ENCODE measurements at regions not wholly inside any gene's neighbourhood (a gene's known extent, or its start where the extent isn't known, plus 50 kb on each side); places are given as distances from the start of the nearest gene placed in this dataset.

DNA sequence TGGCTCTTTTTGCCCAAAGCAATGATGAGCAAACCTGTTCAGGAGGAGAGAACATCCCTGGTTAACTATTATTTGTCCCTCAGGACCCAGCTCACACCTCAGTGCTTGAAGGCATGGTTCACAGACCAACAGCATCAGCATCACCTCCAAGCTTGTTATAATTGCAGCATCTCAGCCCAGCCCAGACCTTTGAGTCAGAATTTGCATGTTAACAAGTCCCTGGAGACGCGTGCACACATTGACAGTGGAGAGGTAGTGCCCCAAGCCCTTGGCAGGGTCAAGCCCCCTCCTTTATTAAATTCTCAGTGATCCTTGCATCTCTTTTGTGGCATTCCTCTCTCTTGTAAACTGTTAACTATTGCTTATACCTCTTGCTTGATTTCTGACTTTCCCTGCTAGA is 488.6 kb downstream of the HAPSTR1 start:
- no peaks in the 10 kb centered on the region for H3K36me3 Mint-ChIP-seq (ENCODE audit: low read depth)
- H3K4me1 Mint-ChIP-seq: no peaks in the 10 kb centered on the region
- H3K27ac Mint-ChIP-seq: no peak overlapping the region
- H3K9me3 Mint-ChIP-seq: peaks cover 3% of the 10 kb centered on the region
- peaks cover 16% of the 10 kb centered on the region for H3K27me3 Mint-ChIP-seq (ENCODE audit: low read depth)
- TF ChIP-seq CTCF (IDR thresholded peaks at IDR 0.05; ENCODE audit: unreplicated experiment in 3 of 3): no peak
- no peak overlapping the region for H3K4me3 Mint-ChIP-seq

- Mint-ChIP-seq H3K4me1 (peaks cover 4% of the 10 kb centered on the region), H3K36me3 (ENCODE audit: low read depth) (no peaks in the 10 kb centered on the region), H3K27ac (no peak overlapping the region), H3K27me3 (ENCODE audit: low read depth) (no peaks in the 10 kb centered on the region), H3K4me3 (no peak overlapping the region), H3K9me3 (peaks cover 5% of the 10 kb centered on the region)
- TF ChIP-seq CTCF (IDR thresholded peaks at IDR 0.05; ENCODE audit: unreplicated experiment in 3 of 3): no peak
Measured at GRCh38 chr16:9593440-9593839, 502.0 kb downstream of the HAPSTR1 start.

DNA sequence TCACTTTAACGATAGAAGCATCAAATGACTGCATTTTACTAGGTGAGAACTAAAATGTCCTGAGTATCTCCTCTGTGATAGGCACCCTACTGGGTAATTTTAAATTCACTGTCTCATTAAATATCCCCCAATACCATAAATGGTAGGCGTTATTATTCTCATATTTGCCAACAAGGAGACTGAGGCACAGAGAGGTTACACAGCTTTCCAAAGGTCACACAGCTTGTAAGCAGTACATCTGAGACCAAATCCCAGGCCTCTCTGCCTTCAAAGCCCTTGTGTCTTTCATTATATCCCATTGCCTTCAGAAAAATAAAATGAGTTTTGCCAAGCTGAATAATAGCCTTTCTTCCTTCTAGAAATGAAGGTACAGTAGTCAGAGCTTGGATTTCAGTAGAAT is 502.6 kb downstream of the HAPSTR1 start:
- Mint-ChIP-seq H3K27me3 (ENCODE audit: low read depth) (no peaks in the 10 kb centered on the region), H3K27ac (no peak overlapping the region), H3K4me3 (no peak overlapping the region), H3K36me3 (ENCODE audit: low read depth) (no peaks in the 10 kb centered on the region), H3K9me3 (peaks cover 5% of the 10 kb centered on the region), H3K4me1 (peaks cover 4% of the 10 kb centered on the region)
- no peak for TF ChIP-seq CTCF (IDR thresholded peaks at IDR 0.05; ENCODE audit: unreplicated experiment in 3 of 3)

DNA sequence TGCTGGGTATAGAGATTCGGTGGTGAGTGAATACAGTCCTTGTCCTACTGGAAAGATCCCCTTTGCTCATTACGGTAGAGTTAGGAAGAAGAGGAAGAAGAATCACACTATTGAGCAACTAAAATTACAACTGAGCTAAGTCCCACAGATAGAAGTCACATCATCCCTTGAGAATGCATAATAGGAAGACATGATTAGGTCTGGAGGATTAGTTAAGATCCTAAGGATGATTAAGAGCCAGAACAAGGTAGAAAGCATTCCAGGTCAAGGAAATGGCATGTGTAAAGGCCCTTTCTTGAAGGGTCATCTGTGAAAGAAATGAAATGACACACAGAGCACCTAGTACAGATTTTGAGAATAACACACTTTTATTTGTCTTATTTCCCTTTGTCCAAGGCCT is 503.5 kb downstream of the HAPSTR1 start:
- Mint-ChIP-seq H3K4me3 (no peak overlapping the region), H3K27ac (no peak overlapping the region), H3K9me3 (peaks cover 5% of the 10 kb centered on the region), H3K36me3 (ENCODE audit: low read depth) (no peaks in the 10 kb centered on the region), H3K4me1 (peaks cover 8% of the 10 kb centered on the region), H3K27me3 (ENCODE audit: low read depth) (peaks cover 4% of the 10 kb centered on the region)
- TF ChIP-seq CTCF (IDR thresholded peaks at IDR 0.05; ENCODE audit: unreplicated experiment in 3 of 3): no peak

DNA sequence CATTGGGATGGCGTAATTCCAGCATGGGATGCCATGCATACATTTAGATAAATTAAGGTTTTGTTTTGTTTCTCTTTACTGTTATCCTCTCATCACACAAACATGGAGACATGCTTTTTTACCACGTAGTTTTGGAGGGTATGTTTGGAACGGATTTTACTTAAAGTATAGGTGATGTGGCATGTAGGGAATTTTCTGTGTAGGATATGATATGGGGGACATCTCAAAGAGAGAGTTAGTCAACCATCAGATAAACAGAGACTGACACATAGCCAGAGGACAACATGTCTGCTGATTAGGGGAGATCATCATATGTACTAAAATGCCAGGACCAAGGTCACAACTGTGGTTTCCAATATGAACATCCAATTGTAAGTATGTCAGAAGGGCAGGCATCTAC is 503.9 kb downstream of the HAPSTR1 start:
- H3K27me3 Mint-ChIP-seq (ENCODE audit: low read depth): peaks cover 7% of the 10 kb centered on the region
- TF ChIP-seq CTCF (IDR thresholded peaks at IDR 0.05; ENCODE audit: unreplicated experiment in 3 of 3): no peak
- no peak overlapping the region for H3K27ac Mint-ChIP-seq
- peaks cover 10% of the 10 kb centered on the region for H3K4me1 Mint-ChIP-seq
- no peak overlapping the region for H3K4me3 Mint-ChIP-seq
- H3K36me3 Mint-ChIP-seq (ENCODE audit: low read depth): no peaks in the 10 kb centered on the region
- H3K9me3 Mint-ChIP-seq: peaks cover 2% of the 10 kb centered on the region

GRCh38 chr16:9596788-9597187 is 505.3 kb downstream of the HAPSTR1 start:
- H3K27ac Mint-ChIP-seq: no peak overlapping the region
- no peak for TF ChIP-seq CTCF (IDR thresholded peaks at IDR 0.05; ENCODE audit: unreplicated experiment in 3 of 3)
- H3K9me3 Mint-ChIP-seq: no peaks in the 10 kb centered on the region
- H3K4me3 Mint-ChIP-seq: no peak overlapping the region
- H3K36me3 Mint-ChIP-seq (ENCODE audit: low read depth): no peaks in the 10 kb centered on the region
- peaks cover 7% of the 10 kb centered on the region for H3K27me3 Mint-ChIP-seq (ENCODE audit: low read depth)
- H3K4me1 Mint-ChIP-seq: peaks cover 10% of the 10 kb centered on the region
